ENCODE measurements at regions not wholly inside any gene's neighbourhood (a gene's known extent, or its start where the extent isn't known, plus 50 kb on each side); places are given as distances from the start of the nearest gene placed in this dataset.

- Histone ChIP-seq H3K4me1 (ENCODE audit: control insufficient read depth, insufficient read depth, low read length) (no peaks in the 10 kb centered on the region), H3K27me3 (ENCODE audit: control insufficient read depth, insufficient read depth, low read length) (peaks cover 4% of the 10 kb centered on the region; the same call in 1 of the 2 replicates), H3K36me3 (ENCODE audit: control insufficient read depth, insufficient read depth, low read length) (no peaks in the 10 kb centered on the region), H3K4me3 (ENCODE audit: low read depth in 2 of 2, low read length in 2 of 2) (no peak overlapping the region), H3K9me3 (ENCODE audit: control insufficient read depth, insufficient read depth, low read depth, low read length) (no peaks in the 10 kb centered on the region), H3K27ac (ENCODE audit: low read length) (no peak overlapping the region)
- in situ Hi-C loops (cut with HindIII; ENCODE audit: low pct_unique_long_range_greater_than_20kb, low sequenced_read_pairs) (no loop called here), intact Hi-C loops (cut with micrococcal nuclease; ENCODE audit: unreplicated experiment) (no loop called here)
- CTCF ChIA-PET = no interaction called here
- no peak for DNase-seq (ENCODE audit: low read depth, low spot score)
- TF ChIP-seq SIN3A (IDR thresholded peaks at IDR 0.05; ENCODE audit: borderline replicate concordance, insufficient read depth, low read depth, low read length) (no peak), TCF7L2 (IDR thresholded peaks at IDR 0.05; ENCODE audit: low read depth, low read length) (no peak), POLR2AphosphoS5 (IDR thresholded peaks at IDR 0.05; ENCODE audit: low read depth, low read length) (no peak)
- TF ChIP-seq, protein P1, sequence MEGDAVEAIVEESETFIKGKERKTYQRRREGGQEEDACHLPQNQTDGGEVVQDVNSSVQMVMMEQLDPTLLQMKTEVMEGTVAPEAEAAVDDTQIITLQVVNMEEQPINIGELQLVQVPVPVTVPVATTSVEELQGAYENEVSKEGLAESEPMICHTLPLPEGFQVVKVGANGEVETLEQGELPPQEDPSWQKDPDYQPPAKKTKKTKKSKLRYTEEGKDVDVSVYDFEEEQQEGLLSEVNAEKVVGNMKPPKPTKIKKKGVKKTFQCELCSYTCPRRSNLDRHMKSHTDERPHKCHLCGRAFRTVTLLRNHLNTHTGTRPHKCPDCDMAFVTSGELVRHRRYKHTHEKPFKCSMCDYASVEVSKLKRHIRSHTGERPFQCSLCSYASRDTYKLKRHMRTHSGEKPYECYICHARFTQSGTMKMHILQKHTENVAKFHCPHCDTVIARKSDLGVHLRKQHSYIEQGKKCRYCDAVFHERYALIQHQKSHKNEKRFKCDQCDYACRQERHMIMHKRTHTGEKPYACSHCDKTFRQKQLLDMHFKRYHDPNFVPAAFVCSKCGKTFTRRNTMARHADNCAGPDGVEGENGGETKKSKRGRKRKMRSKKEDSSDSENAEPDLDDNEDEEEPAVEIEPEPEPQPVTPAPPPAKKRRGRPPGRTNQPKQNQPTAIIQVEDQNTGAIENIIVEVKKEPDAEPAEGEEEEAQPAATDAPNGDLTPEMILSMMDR (IDR thresholded peaks at IDR 0.05) = no peak
- TF ChIP-seq, protein P2, sequence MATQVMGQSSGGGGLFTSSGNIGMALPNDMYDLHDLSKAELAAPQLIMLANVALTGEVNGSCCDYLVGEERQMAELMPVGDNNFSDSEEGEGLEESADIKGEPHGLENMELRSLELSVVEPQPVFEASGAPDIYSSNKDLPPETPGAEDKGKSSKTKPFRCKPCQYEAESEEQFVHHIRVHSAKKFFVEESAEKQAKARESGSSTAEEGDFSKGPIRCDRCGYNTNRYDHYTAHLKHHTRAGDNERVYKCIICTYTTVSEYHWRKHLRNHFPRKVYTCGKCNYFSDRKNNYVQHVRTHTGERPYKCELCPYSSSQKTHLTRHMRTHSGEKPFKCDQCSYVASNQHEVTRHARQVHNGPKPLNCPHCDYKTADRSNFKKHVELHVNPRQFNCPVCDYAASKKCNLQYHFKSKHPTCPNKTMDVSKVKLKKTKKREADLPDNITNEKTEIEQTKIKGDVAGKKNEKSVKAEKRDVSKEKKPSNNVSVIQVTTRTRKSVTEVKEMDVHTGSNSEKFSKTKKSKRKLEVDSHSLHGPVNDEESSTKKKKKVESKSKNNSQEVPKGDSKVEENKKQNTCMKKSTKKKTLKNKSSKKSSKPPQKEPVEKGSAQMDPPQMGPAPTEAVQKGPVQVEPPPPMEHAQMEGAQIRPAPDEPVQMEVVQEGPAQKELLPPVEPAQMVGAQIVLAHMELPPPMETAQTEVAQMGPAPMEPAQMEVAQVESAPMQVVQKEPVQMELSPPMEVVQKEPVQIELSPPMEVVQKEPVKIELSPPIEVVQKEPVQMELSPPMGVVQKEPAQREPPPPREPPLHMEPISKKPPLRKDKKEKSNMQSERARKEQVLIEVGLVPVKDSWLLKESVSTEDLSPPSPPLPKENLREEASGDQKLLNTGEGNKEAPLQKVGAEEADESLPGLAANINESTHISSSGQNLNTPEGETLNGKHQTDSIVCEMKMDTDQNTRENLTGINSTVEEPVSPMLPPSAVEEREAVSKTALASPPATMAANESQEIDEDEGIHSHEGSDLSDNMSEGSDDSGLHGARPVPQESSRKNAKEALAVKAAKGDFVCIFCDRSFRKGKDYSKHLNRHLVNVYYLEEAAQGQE (IDR thresholded peaks at IDR 0.05; ENCODE audit: insufficient read depth in 1 of 2, low read depth in 2 of 2, low read length in 1 of 2) = no peak
- POLR2A ChIA-PET = no interaction called here
- no TSS peak for BruUV-seq (replicated peaks)
- ATAC-seq = no peak
These were observed 331.8 kb downstream of the MTX2 start for GRCh38 chr2:176601066-176601465.

GRCh38 chr2:176612036-176612435 lies 342.8 kb downstream of the MTX2 start:
- no peaks in the 10 kb centered on the region for H3K36me3 ChIP-seq (ENCODE audit: control insufficient read depth, insufficient read depth, low read length)
- in situ Hi-C loops (cut with HindIII; ENCODE audit: low pct_unique_long_range_greater_than_20kb, low sequenced_read_pairs) = no loop called here
- H3K4me3 ChIP-seq (ENCODE audit: low read depth in 2 of 2, low read length in 2 of 2) = no peak overlapping the region
- H3K4me1 ChIP-seq (ENCODE audit: control insufficient read depth, insufficient read depth, low read length) = no peaks in the 10 kb centered on the region
- ChIA-PET POLR2A (no interaction called here), CTCF (no interaction called here)
- H3K9me3 ChIP-seq (ENCODE audit: control insufficient read depth, insufficient read depth, low read depth, low read length) = no peaks in the 10 kb centered on the region
- no peaks in the 10 kb centered on the region for H3K27me3 ChIP-seq (ENCODE audit: control insufficient read depth, insufficient read depth, low read length)
- intact Hi-C loops (cut with micrococcal nuclease; ENCODE audit: unreplicated experiment) = no loop called here
- no TSS peak for BruUV-seq (replicated peaks)
- H3K27ac ChIP-seq (ENCODE audit: low read length) = no peak overlapping the region
- ATAC-seq (no peak), DNase-seq (ENCODE audit: low read depth, low spot score) (no peak)
- TF ChIP-seq, protein P2 (IDR thresholded peaks at IDR 0.05; ENCODE audit: insufficient read depth in 1 of 2, low read depth in 2 of 2, low read length in 1 of 2) = no peak
- TF ChIP-seq SIN3A (IDR thresholded peaks at IDR 0.05; ENCODE audit: borderline replicate concordance, insufficient read depth, low read depth, low read length) = no peak
- TF ChIP-seq, protein P1 (IDR thresholded peaks at IDR 0.05) = no peak
- no peak for TF ChIP-seq TCF7L2 (IDR thresholded peaks at IDR 0.05; ENCODE audit: low read depth, low read length)
- TF ChIP-seq POLR2AphosphoS5 (IDR thresholded peaks at IDR 0.05; ENCODE audit: low read depth, low read length) = no peak
